ENCODE measurements at regions not wholly inside any gene's neighbourhood (a gene's known extent, or its start where the extent isn't known, plus 50 kb on each side); places are given as distances from the start of the nearest gene placed in this dataset.
"Not testable (repeated sequence)": the region's sequence is repeated elsewhere in the genome, so short reads cannot be mapped to it uniquely, and the experiment has no call there.

DNA sequence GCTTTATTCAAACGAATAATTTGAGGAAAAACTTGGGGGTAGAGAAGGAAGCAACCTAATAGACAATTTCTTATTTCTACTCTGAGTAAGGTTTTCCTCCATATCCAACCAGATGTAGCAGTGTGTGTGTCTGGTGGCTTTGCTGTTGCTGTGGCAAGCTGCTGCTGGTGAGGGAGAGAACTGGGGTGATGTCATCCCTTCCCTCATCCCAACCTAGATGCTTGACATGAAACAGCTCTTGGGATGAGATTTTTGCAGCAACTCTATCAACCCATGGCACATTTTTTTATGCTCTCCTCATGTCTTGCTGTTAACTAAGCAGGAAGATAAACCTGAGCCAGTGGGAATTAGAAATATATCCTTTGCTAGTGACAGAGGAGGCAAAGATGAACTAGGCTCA lies 135.8 kb downstream of the PCSK1 start:
- ATAC-seq (no peak), DNase-seq (ENCODE audit: low spot score in 2 of 2) (no peak)
- H3K36me3 Mint-ChIP-seq, result peaks cover 0 to 8% of the 10 kb centered on the region in 2 donors
- H3K27ac Mint-ChIP-seq, result no peak overlapping the region
- peaks cover 10% of the 10 kb centered on the region in 2 donors for H3K9me3 Mint-ChIP-seq

DNA sequence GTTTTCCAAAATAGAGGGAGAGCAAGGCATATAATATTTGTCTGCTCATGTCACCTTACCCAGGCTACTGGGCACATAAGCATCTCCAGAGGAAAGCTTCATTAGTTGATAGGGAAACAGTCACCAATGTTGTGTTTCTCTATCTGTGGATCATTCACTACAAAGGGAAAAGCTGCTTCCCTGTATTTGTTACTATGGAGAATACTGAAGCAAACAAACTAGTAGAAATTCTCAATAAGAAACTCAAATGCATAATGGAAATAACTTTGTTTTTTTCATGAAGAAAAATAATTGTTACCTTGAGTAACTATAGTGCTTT lies 138.2 kb downstream of the PCSK1 start:
- no peaks in the 10 kb centered on the region for H3K36me3 Mint-ChIP-seq
- peaks cover 0 to 7% of the 10 kb centered on the region in 2 donors for H3K9me3 Mint-ChIP-seq
- DNase-seq (ENCODE audit: low spot score in 2 of 2) (no peak), ATAC-seq (no peak)
- H3K27ac Mint-ChIP-seq, result no peak overlapping the region

DNA sequence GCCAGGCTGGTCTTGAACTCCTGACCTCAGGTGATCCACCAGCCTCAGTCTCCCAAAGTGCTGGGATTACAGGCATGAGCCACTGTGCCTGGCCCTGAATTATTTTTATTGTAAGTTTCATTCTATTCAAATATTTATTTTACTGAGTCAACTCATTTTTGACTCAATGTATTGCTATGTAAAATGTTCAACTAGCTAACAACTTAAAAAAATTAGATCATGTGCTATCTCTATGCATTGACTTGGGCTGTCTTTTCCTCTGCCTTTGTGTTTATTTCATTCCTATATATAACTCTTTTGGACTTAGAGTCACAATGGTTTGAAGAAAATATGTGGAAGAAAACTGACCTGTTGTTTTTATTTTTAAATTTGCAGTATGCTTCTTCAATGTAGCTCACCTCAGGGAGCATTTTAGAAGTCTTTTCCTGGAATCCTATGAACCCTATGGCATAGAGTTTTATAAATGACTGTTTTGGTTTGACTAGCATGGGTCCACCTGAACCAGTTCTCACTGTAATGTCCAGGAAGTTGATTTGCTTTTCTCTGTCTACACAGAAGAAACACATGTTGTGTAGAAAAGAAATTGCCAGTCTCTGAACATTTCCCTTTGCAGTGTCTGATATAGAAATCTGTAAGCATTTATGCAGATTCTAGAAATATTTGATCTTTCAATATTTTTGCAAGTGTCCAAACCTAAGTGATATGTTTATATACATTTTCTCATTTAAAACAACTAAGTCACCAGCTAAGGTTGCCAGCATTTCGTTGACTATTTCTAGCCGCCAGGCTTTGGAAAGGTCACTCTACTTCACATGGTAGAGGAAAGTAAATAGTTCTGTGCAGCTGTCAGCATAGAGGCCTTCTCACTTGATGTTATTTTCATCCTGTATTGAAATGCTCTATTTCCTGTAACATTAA lies 138.8 kb downstream of the PCSK1 start:
- ATAC-seq, result no peak
- H3K27ac Mint-ChIP-seq, result no peak overlapping the region
- DNase-seq (ENCODE audit: low spot score in 2 of 2), result no peak
- peaks cover 4 to 12% of the 10 kb centered on the region in 2 donors for H3K9me3 Mint-ChIP-seq
- peaks cover 5% of the 10 kb centered on the region in 2 donors for H3K36me3 Mint-ChIP-seq

- Mint-ChIP-seq H3K27ac (no peak overlapping the region), H3K36me3 (peaks cover 5 to 6% of the 10 kb centered on the region in 2 donors), H3K9me3 (peaks cover 5 to 13% of the 10 kb centered on the region in 2 donors)
- ATAC-seq, result no peak
- no peak for DNase-seq (ENCODE audit: low spot score in 2 of 2)
Observed at GRCh38 chr5:96292582-96293247, 140.3 kb downstream of the PCSK1 start.

DNA sequence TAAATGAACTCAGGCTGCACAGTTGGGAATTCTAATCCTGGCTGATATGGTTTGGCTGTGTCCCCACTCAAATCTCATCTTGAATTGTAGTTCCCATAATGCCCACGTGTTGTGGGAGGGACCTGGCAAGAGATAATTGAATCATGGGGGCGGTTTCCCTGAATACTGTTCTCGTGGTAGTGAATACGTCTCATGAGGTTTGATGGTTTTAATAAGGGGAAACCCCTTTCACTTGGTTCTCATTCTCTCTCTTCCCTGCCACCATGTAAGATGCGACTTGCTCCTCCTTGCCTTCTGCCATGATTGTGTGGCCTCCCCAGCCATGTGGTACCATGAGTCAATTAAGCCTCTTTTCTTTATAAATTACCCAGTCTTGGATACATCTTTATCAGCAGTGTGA lies 143.8 kb downstream of the PCSK1 start:
- H3K9me3 Mint-ChIP-seq, result peaks cover 5 to 13% of the 10 kb centered on the region in 2 donors
- not testable (repeated sequence) for H3K36me3 Mint-ChIP-seq; H3K27ac Mint-ChIP-seq; DNase-seq (ENCODE audit: low spot score in 2 of 2)
- ATAC-seq, result peak; percentile 16 to 36

DNA sequence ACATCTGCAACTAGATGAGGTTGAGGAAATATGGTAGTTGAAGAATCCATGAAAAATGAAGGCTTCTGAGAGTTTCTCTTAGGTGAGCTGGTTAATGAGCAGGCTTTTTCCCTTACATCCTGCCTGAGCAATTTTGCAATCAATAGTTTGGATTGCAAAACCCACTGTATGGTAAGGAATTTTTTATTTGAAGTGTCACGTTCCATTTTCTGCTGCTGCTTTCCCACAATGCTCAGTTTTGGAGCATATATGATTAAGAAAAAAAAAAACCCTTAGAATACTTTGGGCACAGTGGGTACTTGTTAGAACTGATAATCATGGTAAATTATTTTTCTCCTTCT lies 144.2 kb downstream of the PCSK1 start:
- Mint-ChIP-seq H3K36me3 (peaks cover 5 to 6% of the 10 kb centered on the region in 2 donors), H3K9me3 (peaks cover 5 to 13% of the 10 kb centered on the region in 2 donors), H3K27ac (no peak overlapping the region)
- DNase-seq (ENCODE audit: low spot score in 2 of 2), result no peak
- no peak for ATAC-seq

GRCh38 chr5:96288166-96288844 lies 144.7 kb downstream of the PCSK1 start:
- ATAC-seq (no peak), DNase-seq (ENCODE audit: low spot score in 2 of 2) (no peak)
- H3K9me3 Mint-ChIP-seq, result peaks cover 5 to 13% of the 10 kb centered on the region in 2 donors
- H3K36me3 Mint-ChIP-seq, result peaks cover 5 to 6% of the 10 kb centered on the region in 2 donors
- no peak overlapping the region for H3K27ac Mint-ChIP-seq

- ATAC-seq, result no peak
- peaks cover 5 to 13% of the 10 kb centered on the region in 2 donors for H3K9me3 Mint-ChIP-seq
- DNase-seq (ENCODE audit: low spot score in 2 of 2), result no peak
Observed at GRCh38 chr5:96287136-96287535, 145.9 kb downstream of the PCSK1 start.

DNA sequence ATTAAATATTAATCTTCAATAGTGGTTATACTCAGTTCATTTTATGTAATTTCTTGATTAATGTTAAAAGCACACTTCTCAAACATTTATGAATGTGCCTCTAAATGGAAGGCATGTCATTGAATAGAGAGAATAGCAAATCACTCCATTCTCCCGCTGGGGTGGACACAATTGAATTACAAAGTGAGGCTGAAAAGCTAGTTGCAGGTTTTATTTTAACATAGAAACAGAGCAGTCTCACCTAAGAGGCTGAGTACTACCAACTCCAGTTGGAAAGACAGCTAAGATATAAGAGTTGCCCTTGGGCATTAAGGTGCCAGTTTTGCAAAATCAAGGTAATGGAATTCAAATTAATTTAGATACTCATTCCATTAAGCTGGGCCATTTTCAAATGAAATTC lies 147.2 kb downstream of the PCSK1 start:
- DNase-seq (ENCODE audit: low spot score in 2 of 2) (no peak), ATAC-seq (no peak)
- H3K36me3 Mint-ChIP-seq, result peaks cover 5 to 13% of the 10 kb centered on the region in 2 donors
- H3K9me3 Mint-ChIP-seq, result peaks cover 5 to 9% of the 10 kb centered on the region in 2 donors
- H3K27ac Mint-ChIP-seq, result no peak overlapping the region

More at GRCh38 chr5:96287136-96287535, 145.9 kb downstream of the PCSK1 start:
- H3K27ac Mint-ChIP-seq, result no peak overlapping the region
- peaks cover 5 to 6% of the 10 kb centered on the region in 2 donors for H3K36me3 Mint-ChIP-seq

DNA sequence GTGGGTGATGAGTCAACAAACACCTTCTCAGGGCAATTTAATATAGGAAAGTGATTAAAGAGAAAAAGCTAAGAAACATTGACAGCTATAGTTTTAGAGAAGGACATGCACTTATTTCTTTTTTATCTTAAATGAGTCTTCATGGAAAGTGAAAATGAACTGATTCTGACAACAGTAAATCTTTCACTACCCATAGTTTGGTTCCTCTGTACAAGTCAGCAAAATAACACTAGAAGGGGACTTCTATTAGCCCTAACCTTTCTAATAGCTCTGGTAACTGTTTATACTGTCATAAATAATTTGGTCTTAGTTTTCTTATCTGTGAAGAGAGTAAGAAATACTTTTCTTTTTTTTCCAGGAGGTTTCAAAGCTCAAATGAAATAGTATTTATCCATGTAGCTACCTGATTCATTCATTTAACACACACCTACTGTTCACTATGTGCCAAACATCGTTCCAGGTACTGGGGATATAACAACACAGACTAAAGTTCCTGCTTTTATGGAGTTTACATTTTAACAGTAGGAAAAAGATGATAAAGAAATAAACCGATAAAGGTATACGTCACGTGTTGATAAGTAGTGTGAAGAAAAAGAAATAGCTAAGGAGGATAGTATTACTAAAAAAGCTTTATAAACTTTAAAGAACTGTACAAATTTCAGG lies 148.2 kb downstream of the PCSK1 start:
- H3K27ac Mint-ChIP-seq, result no peak overlapping the region
- no peak for ATAC-seq
- peaks cover 5 to 13% of the 10 kb centered on the region in 2 donors for H3K36me3 Mint-ChIP-seq
- peaks cover 5 to 9% of the 10 kb centered on the region in 2 donors for H3K9me3 Mint-ChIP-seq
- DNase-seq (ENCODE audit: low spot score in 2 of 2), result no peak

GRCh38 chr5:96283589-96283988 lies 149.5 kb downstream of the PCSK1 start:
- DNase-seq (ENCODE audit: low spot score in 2 of 2) (no peak), ATAC-seq (no peak)
- H3K36me3 Mint-ChIP-seq, result peaks cover 0 to 6% of the 10 kb centered on the region in 2 donors
- H3K9me3 Mint-ChIP-seq, result peaks cover 0 to 3% of the 10 kb centered on the region in 2 donors
- no peak overlapping the region for H3K27ac Mint-ChIP-seq

DNA sequence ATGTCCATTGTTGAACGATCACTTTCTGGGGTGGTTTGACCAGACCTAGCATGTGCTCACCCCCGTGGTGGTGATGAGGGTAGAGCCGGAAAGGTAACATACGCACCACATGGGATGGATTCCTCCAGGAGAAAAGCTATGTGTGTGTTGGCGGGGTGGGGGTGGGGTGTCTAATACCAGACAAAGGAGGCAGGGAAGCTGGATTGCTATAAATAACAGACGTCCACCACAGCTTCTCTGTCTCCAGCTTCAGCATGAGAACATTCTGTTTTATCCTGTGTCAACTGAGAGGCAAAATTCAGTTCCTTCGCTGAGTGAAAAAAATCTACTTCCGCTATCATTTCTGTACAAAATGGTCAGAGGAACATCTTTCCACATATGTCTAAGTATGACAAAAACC lies 151.0 kb downstream of the PCSK1 start:
- H3K36me3 Mint-ChIP-seq, result peaks cover 0 to 6% of the 10 kb centered on the region in 2 donors
- no peak overlapping the region for H3K27ac Mint-ChIP-seq
- DNase-seq (ENCODE audit: low spot score in 2 of 2) (no peak), ATAC-seq (no peak)
- H3K9me3 Mint-ChIP-seq, result peaks cover 0 to 3% of the 10 kb centered on the region in 2 donors

GRCh38 chr5:96280946-96281393 lies 152.1 kb downstream of the PCSK1 start:
- ATAC-seq, result peak in 1 of 2 donors; percentile 31
- Mint-ChIP-seq H3K36me3 (peaks cover 0 to 6% of the 10 kb centered on the region in 2 donors), H3K9me3 (peaks cover 0 to 3% of the 10 kb centered on the region in 2 donors), H3K27ac (peak overlapping the region in 1 of 2 donors; percentile 31)
- no peak for DNase-seq (ENCODE audit: low spot score in 2 of 2)

DNA sequence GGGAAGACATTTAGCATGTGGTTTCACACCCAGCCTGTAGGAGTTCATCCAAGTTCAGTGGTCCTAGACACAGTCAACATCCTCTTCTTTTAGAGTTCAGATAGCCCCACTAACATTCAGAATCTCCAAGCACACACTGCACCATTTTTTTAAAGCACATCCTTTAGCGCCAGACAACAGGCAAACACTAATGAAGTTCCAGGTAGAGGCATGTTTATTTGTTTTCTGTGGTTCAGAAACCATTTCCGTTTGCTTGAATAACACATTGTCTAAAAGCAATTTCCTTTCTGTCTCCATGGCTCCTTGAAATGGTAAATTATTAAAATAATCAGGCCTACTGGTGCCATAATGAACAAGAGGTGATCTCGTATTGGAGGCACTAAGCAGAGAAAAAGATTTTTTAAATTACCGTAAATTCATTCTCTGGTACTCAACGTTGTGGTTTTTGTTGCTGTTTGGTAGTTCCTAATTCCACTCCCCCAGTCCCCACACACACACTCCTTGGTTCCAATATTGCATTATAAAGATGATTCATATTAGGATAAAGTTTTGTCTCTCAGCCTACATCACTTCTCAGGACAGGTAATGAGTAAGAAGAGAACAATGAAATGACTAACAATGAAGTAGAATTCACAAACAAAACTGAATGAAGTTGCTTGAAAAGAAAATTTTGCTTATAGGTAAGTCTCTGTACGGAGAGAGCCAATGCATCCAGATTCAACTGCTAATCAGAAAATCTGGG lies 153.1 kb downstream of the PCSK1 start:
- H3K36me3 Mint-ChIP-seq, result peaks cover 0 to 6% of the 10 kb centered on the region in 2 donors
- no peak for DNase-seq (ENCODE audit: low spot score in 2 of 2)
- H3K9me3 Mint-ChIP-seq, result peaks cover 0 to 3% of the 10 kb centered on the region in 2 donors
- peak; percentile 91 to 98 for ATAC-seq
- H3K27ac Mint-ChIP-seq, result no peak overlapping the region

DNA sequence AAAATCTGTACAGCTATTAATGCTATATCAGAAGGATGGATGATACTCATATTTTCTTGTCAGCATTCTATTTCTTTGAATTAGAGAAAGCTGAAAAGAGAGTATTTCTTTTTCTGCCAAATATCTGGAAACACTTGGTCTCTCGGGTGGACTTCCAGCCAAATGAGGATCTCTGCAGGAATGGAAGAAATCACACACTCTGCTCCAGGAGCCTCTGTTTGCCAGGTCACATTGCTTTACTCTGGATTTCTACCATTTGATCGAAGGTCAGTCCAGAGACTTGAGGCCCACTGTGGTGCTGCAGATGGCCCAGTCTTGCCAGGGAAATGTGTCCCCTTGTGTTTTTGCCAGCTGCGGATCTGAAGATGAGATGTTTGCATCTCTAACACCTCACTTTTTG lies 154.1 kb downstream of the PCSK1 start:
- Mint-ChIP-seq H3K9me3 (peaks cover 0 to 3% of the 10 kb centered on the region in 2 donors), H3K36me3 (peaks cover 0 to 6% of the 10 kb centered on the region in 2 donors)

DNA sequence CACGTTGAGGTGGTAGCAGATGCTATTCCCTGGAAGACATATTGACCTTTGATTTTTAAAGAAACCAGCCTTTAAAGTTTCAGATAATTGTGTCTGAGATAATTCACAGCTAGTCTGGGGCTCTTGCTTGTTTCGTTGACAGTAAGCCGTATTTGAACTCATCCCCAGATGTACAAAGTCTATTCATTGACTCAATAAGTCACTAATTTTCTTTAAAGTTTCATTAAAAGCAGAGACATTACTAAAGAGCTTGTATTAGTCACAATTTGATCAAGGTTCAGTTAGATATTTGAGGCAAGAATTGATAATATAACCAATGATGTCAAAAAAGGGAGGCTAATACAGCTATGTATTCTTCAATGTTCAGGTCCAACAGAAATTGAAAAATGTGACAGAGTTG lies 158.0 kb downstream of the PCSK1 start:
- Mint-ChIP-seq H3K36me3 (peaks cover 0 to 6% of the 10 kb centered on the region in 2 donors), H3K9me3 (peaks cover 4% of the 10 kb centered on the region in 2 donors), H3K27ac (no peak overlapping the region)
- ATAC-seq (no peak), DNase-seq (ENCODE audit: low spot score in 2 of 2) (no peak)

More for the DNA sequence above, 154.1 kb downstream of the PCSK1 start:
- ATAC-seq (no peak), DNase-seq (ENCODE audit: low spot score in 2 of 2) (no peak)
- no peak overlapping the region for H3K27ac Mint-ChIP-seq
